SKM-1 treated with dmso at 0.1 percent for 144 hours (cell line): ENCODE measurements at regions not wholly inside any gene's neighbourhood (a gene's known extent, or its start where the extent isn't known, plus 50 kb on each side); places are given as distances from the start of the nearest gene placed in this dataset.

ENCODE experiments used
- DNase-seq: peaks from one replicate; lab custom pipeline; 2025; ENCODE audit not compliant: unreplicated experiment; lab: John Stamatoyannopoulos, UW

GRCh38 chr16:73286346-73287267 is 238.7 kb upstream of the ZFHX3 start:
- no peak for DNase-seq

- no peak for DNase-seq
Observed at GRCh38 chr16:73285436-73286201, 237.7 kb upstream of the ZFHX3 start.

- no peak for DNase-seq
Observed at GRCh38 chr16:73280388-73280787, 232.5 kb upstream of the ZFHX3 start.

GRCh38 chr16:73279451-73279850 is 231.5 kb upstream of the ZFHX3 start:
- no peak for DNase-seq

GRCh38 chr16:73277071-73277470 is 229.1 kb upstream of the ZFHX3 start:
- DNase-seq: no peak

- no peak for DNase-seq
Observed at GRCh38 chr16:73275448-73275847, 227.5 kb upstream of the ZFHX3 start.

DNA sequence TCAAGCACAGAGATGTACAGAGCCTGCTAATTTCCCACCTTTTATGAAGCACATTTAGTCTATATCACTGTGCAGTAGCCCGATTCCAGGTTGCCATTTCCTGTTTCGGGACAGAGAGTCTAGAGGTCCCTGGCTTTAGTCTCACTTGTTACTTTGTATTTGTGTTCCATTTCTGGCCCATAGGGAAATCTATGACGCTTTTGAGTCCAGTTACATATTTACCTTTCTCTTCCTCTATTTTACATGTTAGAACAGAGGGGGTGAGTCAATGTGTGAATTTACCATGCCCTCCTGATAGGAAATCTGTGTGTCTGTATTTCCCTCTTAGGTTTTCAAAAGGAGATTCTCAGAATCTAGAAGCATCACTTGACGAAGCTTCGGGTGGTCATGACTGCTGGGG is 227.1 kb upstream of the ZFHX3 start:
- no peak for DNase-seq

DNA sequence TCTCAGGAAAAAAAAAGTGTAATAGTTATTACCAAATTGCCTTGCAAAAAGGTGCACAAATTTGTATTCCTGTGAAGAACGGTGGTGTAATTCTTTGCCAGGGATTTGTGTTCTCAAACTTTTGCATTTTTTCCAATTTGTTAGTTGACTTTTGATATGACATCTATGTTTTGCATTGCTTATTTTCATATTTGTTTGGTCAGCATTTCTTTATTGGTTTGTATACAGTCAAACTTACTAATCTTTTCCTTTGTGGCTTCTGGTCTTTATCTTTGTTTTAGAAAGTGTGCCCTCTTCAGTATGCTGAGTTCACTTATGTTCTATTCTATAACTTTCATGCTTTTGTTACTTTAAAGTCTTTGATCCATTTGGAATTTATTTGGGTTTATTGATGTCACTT is 226.2 kb upstream of the ZFHX3 start:
- DNase-seq: no peak

GRCh38 chr16:73268366-73268993 is 220.6 kb upstream of the ZFHX3 start:
- no peak for DNase-seq

DNA sequence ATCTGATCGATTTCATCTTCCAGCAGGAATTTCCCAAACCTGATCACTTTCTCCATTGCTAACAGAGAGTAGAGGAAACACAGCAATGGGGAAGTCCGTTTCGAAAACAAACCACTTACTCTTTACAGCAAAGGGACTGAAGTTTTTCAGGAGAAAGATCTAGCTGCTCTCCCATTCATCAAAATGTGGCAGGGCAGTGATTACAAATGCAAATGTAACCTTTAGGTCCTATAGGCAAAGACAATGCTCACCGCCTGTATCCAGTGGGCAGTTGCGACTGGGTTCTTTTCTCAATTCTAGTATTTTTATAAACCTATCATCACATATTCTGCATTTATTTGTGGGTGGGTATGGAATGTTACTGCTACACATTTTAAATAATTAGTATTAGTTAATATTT is 218.0 kb upstream of the ZFHX3 start:
- DNase-seq: no peak

GRCh38 chr16:73265124-73265837 is 217.4 kb upstream of the ZFHX3 start:
- DNase-seq: no peak

DNA sequence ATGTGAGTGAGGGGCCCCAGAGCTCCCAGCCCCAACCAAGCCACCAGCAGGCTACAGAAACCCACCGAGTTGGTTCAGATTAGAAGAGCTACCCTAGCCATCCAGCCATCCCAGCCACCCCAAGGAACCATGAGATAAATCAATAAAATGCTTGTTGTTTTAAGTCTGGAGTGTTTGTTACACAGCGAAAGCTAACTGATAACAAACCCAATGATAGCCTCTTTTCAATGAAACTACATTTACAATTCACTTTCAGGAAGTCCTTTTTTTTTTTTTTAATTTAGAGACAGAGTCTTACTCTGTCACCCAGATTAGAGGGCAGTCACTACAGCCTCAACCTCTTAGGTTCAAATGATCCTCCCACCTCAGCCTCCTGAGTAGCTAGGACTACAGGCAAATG is 215.0 kb upstream of the ZFHX3 start:
- no peak for DNase-seq

- DNase-seq: no peak
Observed at GRCh38 chr16:73255031-73255430, 207.1 kb upstream of the ZFHX3 start.

DNA sequence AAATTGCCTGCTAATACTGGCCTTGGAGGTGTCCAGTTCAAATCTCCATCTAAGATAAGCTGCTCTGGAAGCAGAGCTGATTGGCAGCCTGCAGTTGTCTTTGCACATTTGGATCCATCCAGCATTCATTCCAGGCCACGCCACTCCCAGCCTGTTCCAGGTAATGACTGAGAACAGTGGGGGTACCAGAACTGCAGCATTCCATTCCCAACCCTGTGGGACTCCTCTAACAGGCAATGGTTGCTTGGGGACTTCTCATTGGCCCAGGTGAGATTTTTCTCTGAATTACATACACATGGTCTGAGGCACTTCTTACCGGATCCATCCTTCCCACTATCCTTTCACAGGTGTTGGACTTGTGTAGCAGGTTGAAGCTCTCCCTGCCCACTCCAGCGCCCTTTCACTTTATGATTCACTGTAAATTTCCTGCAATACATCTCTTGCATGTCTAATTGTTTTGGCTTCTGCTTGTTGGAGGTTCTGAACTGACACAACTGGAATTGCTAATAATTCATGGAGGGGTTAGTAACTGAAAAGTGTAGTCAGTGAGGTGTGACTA is 206.1 kb upstream of the ZFHX3 start:
- no peak for DNase-seq

GRCh38 chr16:73252446-73252845 is 204.5 kb upstream of the ZFHX3 start:
- no peak for DNase-seq

DNA sequence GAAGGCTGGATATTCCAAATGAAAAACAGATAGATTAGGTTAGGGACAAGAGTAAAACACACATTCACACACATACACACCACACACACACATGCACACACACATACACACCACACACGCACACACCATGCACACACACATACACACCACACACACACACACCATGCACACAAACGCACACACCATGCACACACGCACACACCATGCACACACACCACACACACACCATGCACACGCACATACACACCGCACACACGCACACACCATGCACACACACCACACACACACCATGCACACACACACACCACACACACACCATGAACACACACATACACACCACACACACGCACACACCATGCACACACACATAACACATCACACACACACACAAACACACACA is 203.7 kb upstream of the ZFHX3 start:
- no peak for DNase-seq

- no peak for DNase-seq
Observed at GRCh38 chr16:73248316-73248715, 200.4 kb upstream of the ZFHX3 start.

GRCh38 chr16:73240920-73241319 is 193.0 kb upstream of the ZFHX3 start:
- DNase-seq: no peak

GRCh38 chr16:73237601-73238000 is 189.7 kb upstream of the ZFHX3 start:
- DNase-seq: no peak

- DNase-seq: no peak
Observed at GRCh38 chr16:73234496-73234895, 186.6 kb upstream of the ZFHX3 start.
